ENCODE measurements at regions not wholly inside any gene's neighbourhood (a gene's known extent, or its start where the extent isn't known, plus 50 kb on each side); places are given as distances from the start of the nearest gene placed in this dataset.

DNA sequence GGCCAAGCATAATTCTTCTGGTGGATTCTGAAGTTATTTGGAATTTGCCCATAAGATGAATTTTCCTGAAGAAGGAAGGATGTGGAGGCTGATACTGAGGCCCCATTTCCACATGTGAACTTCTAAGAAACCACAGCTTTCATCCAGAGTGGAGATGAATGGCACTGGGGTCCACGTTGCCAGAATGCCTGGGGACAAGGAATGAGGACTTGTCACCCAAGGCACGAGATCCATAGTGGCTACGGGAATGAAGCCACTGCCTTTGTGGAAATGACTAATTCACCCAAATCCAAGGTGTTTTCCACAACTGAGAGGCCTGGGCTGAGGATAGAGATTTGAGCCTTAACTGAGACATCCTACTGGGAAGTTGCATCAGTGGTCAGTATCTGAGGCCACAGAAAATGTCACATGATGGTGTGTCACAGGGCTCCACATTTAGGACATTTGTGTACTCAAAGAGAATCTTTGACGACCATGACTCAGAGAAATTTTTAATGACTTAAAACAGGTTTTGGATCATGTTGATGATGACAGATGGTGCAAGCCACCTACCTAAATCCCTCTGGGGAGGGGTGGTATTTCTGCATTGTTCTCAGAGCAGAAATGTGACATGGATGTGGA lies 286.1 kb downstream of the SOX11 start:
- Mint-ChIP-seq H3K27ac (no peak overlapping the region), H3K4me3 (no peak overlapping the region), H3K9me3 (no peaks in the 10 kb centered on the region), H3K4me1 (ENCODE audit: unreplicated experiment) (peaks cover 53% of the 10 kb centered on the region), H3K27me3 (peaks cover 15% of the 10 kb centered on the region), H3K36me3 (no peaks in the 10 kb centered on the region)
- TF ChIP-seq, protein P1, sequence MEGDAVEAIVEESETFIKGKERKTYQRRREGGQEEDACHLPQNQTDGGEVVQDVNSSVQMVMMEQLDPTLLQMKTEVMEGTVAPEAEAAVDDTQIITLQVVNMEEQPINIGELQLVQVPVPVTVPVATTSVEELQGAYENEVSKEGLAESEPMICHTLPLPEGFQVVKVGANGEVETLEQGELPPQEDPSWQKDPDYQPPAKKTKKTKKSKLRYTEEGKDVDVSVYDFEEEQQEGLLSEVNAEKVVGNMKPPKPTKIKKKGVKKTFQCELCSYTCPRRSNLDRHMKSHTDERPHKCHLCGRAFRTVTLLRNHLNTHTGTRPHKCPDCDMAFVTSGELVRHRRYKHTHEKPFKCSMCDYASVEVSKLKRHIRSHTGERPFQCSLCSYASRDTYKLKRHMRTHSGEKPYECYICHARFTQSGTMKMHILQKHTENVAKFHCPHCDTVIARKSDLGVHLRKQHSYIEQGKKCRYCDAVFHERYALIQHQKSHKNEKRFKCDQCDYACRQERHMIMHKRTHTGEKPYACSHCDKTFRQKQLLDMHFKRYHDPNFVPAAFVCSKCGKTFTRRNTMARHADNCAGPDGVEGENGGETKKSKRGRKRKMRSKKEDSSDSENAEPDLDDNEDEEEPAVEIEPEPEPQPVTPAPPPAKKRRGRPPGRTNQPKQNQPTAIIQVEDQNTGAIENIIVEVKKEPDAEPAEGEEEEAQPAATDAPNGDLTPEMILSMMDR (conservative IDR thresholded peaks at IDR 0.05) = no peak
- DNase-seq (ENCODE audit: extremely low spot score, unreplicated experiment) = no peak

DNA sequence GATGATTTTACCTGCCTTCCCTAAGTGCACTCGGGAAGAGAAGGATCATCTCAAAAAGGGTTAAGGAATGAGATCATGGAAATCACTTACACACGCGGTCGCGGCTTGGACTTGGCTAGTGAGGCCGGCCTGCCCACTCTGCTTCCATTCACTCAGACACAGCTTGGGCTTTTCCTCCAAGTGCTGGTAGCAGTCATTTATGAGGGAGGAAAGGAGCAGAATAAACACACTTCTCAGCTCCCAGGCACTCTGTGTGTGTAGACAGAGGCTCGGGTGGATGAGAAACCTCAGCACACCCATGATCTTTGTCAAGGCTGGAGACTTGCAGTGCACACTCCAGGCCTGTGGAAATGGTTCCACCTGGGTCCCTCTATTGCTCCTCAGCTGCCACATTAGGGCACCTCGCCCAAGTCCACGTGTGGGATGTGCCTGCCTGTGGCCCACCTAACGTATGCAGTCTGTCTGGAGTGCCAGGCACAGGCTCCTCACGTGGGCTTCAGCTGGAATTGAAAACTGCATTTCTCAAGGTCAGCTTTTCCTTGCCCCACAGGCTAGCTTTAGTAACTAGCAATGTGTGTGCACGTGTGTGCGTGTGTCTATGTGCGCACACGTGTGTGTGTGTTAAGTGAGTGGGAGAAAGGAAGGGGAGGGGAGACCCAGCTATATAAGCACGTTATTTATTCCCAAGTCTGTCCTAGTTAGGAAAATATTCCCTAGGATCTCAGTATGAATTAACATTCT lies 288.4 kb downstream of the SOX11 start:
- DNase-seq (ENCODE audit: extremely low spot score, unreplicated experiment) = no peak
- Mint-ChIP-seq H3K4me3 (peak overlapping the region; percentile 54), H3K36me3 (no peaks in the 10 kb centered on the region), H3K9me3 (no peaks in the 10 kb centered on the region), H3K27ac (peak overlapping the region; percentile 78), H3K27me3 (peaks cover 21% of the 10 kb centered on the region), H3K4me1 (ENCODE audit: unreplicated experiment) (peaks cover 50% of the 10 kb centered on the region)
- TF ChIP-seq, protein P1 (conservative IDR thresholded peaks at IDR 0.05) = no peak

DNA sequence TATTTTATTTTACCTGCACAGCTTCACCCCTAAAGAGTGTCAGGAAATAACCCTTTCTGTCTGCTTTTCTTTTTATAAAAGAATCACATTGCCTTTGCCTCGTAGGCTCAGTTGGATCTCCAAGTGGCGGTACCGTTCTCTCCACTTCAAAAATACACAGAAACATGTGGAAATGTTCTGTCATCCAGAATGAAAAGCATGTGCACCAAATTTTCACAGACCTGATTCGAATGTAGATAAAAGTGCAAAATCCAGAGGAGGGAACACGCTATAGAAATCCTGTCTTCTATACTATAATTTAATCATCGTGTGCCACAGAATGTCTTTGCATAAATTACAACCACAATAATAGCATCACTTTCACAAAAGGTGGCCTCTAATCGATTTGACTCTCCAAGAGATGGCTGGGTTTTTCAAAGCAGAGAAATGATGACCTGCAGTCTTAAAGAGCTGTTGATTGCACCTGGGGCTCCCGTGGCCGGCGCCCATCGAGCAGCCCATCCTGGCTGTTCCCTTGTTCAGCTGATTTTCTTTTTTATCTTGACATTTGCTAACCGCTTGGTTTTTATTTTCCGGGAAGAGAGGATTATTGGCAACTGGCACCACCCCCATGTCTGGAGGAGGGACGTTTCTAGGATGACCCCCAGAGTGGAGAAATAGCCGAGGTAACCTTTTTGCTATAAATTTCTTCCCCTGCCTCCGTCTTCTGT lies 290.2 kb downstream of the SOX11 start:
- TF ChIP-seq, protein P1 (conservative IDR thresholded peaks at IDR 0.05) = no peak
- Mint-ChIP-seq H3K27me3 (peaks cover 21% of the 10 kb centered on the region), H3K36me3 (no peaks in the 10 kb centered on the region), H3K4me1 (ENCODE audit: unreplicated experiment) (peaks cover 47% of the 10 kb centered on the region), H3K4me3 (peak overlapping the region; percentile 71), H3K9me3 (no peaks in the 10 kb centered on the region), H3K27ac (peak overlapping the region; percentile 78)
- no peak for DNase-seq (ENCODE audit: extremely low spot score, unreplicated experiment)

DNA sequence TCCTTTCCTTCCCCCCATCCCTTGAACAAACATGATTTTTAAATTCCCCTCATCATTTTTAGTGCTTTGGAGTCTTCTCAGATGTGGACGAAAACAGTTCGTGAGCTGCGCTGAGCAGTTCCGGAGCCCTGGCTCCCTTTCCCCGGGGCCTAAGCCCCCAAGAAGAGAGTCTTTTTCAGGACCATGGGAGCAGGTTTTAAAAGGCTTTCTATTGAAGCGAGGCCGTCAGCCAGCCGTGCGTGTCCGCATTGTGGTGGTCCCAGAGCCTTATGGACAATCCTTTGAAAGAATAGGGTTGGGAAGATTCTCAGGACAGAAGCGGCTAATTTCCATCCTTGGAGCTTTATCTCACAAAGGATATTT lies 290.7 kb downstream of the SOX11 start:
- H3K36me3 Mint-ChIP-seq = no peaks in the 10 kb centered on the region
- TF ChIP-seq, protein P1 (conservative IDR thresholded peaks at IDR 0.05) = no peak
- no peak for DNase-seq (ENCODE audit: extremely low spot score, unreplicated experiment)
- H3K27me3 Mint-ChIP-seq = peaks cover 21% of the 10 kb centered on the region
- no peaks in the 10 kb centered on the region for H3K9me3 Mint-ChIP-seq
- H3K4me3 Mint-ChIP-seq = peak overlapping the region; percentile 71
- H3K4me1 Mint-ChIP-seq (ENCODE audit: unreplicated experiment) = peaks cover 45% of the 10 kb centered on the region
- peak overlapping the region; percentile 6 for H3K27ac Mint-ChIP-seq

DNA sequence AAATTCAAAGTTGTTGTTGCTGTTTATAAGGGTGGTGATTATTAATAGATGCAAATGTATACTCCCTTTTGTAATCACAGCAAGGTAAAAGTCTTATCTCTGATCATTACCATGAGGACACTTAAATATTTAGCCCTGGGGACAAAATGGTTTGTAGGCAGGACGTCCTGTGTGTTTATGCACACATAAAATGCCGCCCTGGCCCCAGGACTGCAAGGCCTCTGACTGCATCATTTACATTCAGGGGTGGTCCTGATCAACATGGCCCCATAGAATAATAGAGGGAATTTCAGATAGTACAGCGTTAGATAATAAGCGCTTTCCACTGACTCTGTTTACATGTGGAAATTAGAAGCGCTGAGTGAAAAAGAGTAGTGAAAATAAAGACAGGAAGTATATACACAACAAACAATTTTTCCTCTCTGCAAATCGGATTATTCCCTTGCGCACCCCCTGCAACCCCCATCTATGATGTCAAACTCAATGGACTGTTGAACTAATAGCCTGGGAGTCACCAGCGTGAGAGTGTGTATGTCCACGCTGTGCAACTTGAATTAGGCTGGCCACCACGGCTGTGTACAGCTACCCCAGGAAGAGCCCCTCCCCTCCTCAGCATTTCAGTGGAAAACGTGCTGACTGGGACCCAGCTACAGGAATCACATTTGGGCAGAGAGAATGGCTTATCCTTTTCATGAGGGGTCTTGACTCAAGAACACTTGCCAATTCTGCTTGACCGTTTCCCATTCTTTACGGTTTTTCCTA lies 291.5 kb downstream of the SOX11 start:
- Mint-ChIP-seq H3K27ac (no peak overlapping the region), H3K4me1 (ENCODE audit: unreplicated experiment) (peaks cover 45% of the 10 kb centered on the region), H3K4me3 (no peak overlapping the region), H3K9me3 (no peaks in the 10 kb centered on the region), H3K27me3 (peaks cover 19% of the 10 kb centered on the region), H3K36me3 (no peaks in the 10 kb centered on the region)
- TF ChIP-seq, protein P1 (conservative IDR thresholded peaks at IDR 0.05) = no peak
- no peak for DNase-seq (ENCODE audit: extremely low spot score, unreplicated experiment)

All from type B pancreatic cell (in vitro differentiated cells).